ENCODE measurements at regions not wholly inside any gene's neighbourhood (a gene's known extent, or its start where the extent isn't known, plus 50 kb on each side); places are given as distances from the start of the nearest gene placed in this dataset.

DNA sequence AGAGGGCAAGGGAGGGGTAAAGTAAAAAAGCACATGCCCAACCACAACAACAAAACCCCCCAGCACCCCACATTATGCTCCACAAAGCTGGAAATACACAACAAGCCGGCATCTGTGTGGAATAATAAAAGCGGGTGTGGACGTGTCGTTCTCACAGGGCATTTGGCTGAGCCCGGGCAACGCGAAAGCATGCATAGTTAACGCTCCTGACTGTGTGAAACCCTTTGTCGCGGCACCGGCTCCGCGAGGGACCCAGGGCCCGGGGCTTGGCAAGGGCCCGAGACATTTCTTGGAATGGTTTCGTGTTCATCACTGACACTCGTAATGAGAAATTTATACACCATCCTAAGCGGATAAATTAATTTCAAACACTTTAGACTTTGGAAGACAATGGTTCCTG lies 165.6 kb downstream of the INHBB start:
- ATAC-seq (peak; percentile 84), DNase-seq (ENCODE audit: low spot score) (peak; percentile 74)
- Mint-ChIP-seq H3K4me1 (peaks cover 9% of the 10 kb centered on the region), H3K4me3 (no peak overlapping the region), H3K36me3 (ENCODE audit: low read depth) (no peaks in the 10 kb centered on the region), H3K27ac (no peak overlapping the region), H3K27me3 (ENCODE audit: insufficient read depth, low read depth, poor library complexity) (peaks cover 19% of the 10 kb centered on the region), H3K9me3 (no peaks in the 10 kb centered on the region)
- TF ChIP-seq ETS1 (IDR thresholded peaks at IDR 0.05) (no peak), ZNF462 (CRISPR knock-in tag; IDR thresholded peaks at IDR 0.05) (no peak), EZH2phosphoT487 (IDR thresholded peaks at IDR 0.05; ENCODE audit: unreplicated experiment) (no peak), REST (IDR thresholded peaks at IDR 0.05; ENCODE audit: unreplicated experiment) (no peak), JUNB (IDR thresholded peaks at IDR 0.05; ENCODE audit: unreplicated experiment) (no peak), EZH2 (IDR thresholded peaks at IDR 0.05; ENCODE audit: low read depth, unreplicated experiment) (no peak), STAT1 (IDR thresholded peaks at IDR 0.05; ENCODE audit: unreplicated experiment) (no peak), ZNF114 (CRISPR knock-in tag; IDR thresholded peaks at IDR 0.05) (no peak), ZNF331 (CRISPR knock-in tag; IDR thresholded peaks at IDR 0.05; ENCODE audit: low read depth) (no peak), NANOG (IDR thresholded peaks at IDR 0.05; ENCODE audit: borderline replicate concordance) (no peak), POLR2AphosphoS5 (IDR thresholded peaks at IDR 0.05; ENCODE audit: low read depth) (no peak), CREB1 (CRISPR knock-in tag; IDR thresholded peaks at IDR 0.05; ENCODE audit: low read depth) (no peak), CTCF (conservative IDR thresholded peaks at IDR 0.05; ENCODE audit: low read depth in 2 of 2) (no peak)
- Histone ChIP-seq H4K20me1 (replicated peaks; ENCODE audit: insufficient read depth) (no peaks in the 10 kb centered on the region), H3K9me2 (ENCODE audit: insufficient read depth) (no peaks in the 10 kb centered on the region), H3K4me2 (no peak overlapping the region), H3K79me2 (replicated peaks; ENCODE audit: insufficient read depth) (no peaks in the 10 kb centered on the region), H3K36me3 (ENCODE audit: insufficient read depth) (no peaks in the 10 kb centered on the region), H3K27ac (ENCODE audit: low read depth) (no peak overlapping the region), H3K27me3 (ENCODE audit: insufficient read depth) (no peaks in the 10 kb centered on the region), H3K4me3 (no peak overlapping the region), H3K4me1 (ENCODE audit: insufficient read depth) (peaks cover 8% of the 10 kb centered on the region), H2AFZ (no peak overlapping the region), H3F3A (replicated peaks; ENCODE audit: low read depth) (no peaks in the 10 kb centered on the region)
